ENCODE measurements at regions not wholly inside any gene's neighbourhood (a gene's known extent, or its start where the extent isn't known, plus 50 kb on each side); places are given as distances from the start of the nearest gene placed in this dataset.
A peak's percentile ranks its signal among the peaks of the same experiment; 100 is the strongest.

GRCh38 chr1:168466092-168466713, 77.6 kb downstream of the XCL2 start (continued):
- TF ChIP-seq ZBTB4 (CRISPR knock-in tag; IDR thresholded peaks at IDR 0.05) (no peak), MTA2 (IDR thresholded peaks at IDR 0.05; ENCODE audit: low read depth) (peak; percentile 57), SUPT20H (IDR thresholded peaks at IDR 0.05; ENCODE audit: borderline replicate concordance, control insufficient read depth, low read depth, low read length) (no peak), TCF7 (IDR thresholded peaks at IDR 0.05; ENCODE audit: borderline replicate concordance) (no peak), DPF2 (IDR thresholded peaks at IDR 0.05) (0 out of 2 replicates have a peak, but pooled peaks have one; percentile 81), MYC (IDR thresholded peaks at IDR 0.05; ENCODE audit: insufficient read depth, insufficient read length, insufficient replicate concordance, low read length, severe bottlenecking) (no peak), TBL1XR1 (IDR thresholded peaks at IDR 0.05; ENCODE audit: low read depth, low read length) (no peak), SMARCA5 (IDR thresholded peaks at IDR 0.05) (no peak), RUNX3 (IDR thresholded peaks at IDR 0.05; ENCODE audit: low read length) (peak; percentile 61), GATAD2B (conservative IDR thresholded peaks at IDR 0.05; ENCODE audit: low read depth) (peak; percentile 41; the same call in 1 of the 2 replicates), KLF5 (IDR thresholded peaks at IDR 0.05; ENCODE audit: partially characterized antibody) (no peak), MTA3 (IDR thresholded peaks at IDR 0.05; ENCODE audit: borderline replicate concordance, low read length) (no peak), CBFB (IDR thresholded peaks at IDR 0.05; ENCODE audit: low read depth) (no peak), FOXK2 (IDR thresholded peaks at IDR 0.05) (no peak; the same call in 1 of the 2 replicates), EED (IDR thresholded peaks at IDR 0.05; ENCODE audit: low read depth) (peak; percentile 31; the same call in 1 of the 2 replicates), POLR2AphosphoS2 (IDR thresholded peaks at IDR 0.05; ENCODE audit: low read depth, low read length) (no peak), CEBPB (IDR thresholded peaks at IDR 0.05; ENCODE audit: borderline replicate concordance in 1 of 2, low read depth in 2 of 2, low read length in 2 of 2) (no peak), RAD21 (IDR thresholded peaks at IDR 0.05; ENCODE audit: insufficient read depth, low read depth, low read length) (no peak), ELK1 (IDR thresholded peaks at IDR 0.05; ENCODE audit: low read depth, low read length) (no peak), SPI1 (IDR thresholded peaks at IDR 0.05; ENCODE audit: borderline replicate concordance, insufficient read depth, low read depth, low read length) (peak; percentile 39; the same call in 1 of the 2 replicates), SREBF2 (IDR thresholded peaks at IDR 0.05; ENCODE audit: low read length) (no peak), SP1 (IDR thresholded peaks at IDR 0.05; ENCODE audit: low read depth, low read length) (no peak), NFYA (IDR thresholded peaks at IDR 0.05; ENCODE audit: borderline replicate concordance, low read depth, low read length) (no peak), MEF2A (IDR thresholded peaks at IDR 0.05; ENCODE audit: insufficient read depth, low read depth, low read length) (0 out of 2 replicates have a peak, but pooled peaks have one; percentile 17)
- TF ChIP-seq, protein P1, sequence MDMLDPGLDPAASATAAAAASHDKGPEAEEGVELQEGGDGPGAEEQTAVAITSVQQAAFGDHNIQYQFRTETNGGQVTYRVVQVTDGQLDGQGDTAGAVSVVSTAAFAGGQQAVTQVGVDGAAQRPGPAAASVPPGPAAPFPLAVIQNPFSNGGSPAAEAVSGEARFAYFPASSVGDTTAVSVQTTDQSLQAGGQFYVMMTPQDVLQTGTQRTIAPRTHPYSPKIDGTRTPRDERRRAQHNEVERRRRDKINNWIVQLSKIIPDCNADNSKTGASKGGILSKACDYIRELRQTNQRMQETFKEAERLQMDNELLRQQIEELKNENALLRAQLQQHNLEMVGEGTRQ (IDR thresholded peaks at IDR 0.05; ENCODE audit: borderline replicate concordance, low read depth, low read length), result no peak
- TF ChIP-seq, protein P2, sequence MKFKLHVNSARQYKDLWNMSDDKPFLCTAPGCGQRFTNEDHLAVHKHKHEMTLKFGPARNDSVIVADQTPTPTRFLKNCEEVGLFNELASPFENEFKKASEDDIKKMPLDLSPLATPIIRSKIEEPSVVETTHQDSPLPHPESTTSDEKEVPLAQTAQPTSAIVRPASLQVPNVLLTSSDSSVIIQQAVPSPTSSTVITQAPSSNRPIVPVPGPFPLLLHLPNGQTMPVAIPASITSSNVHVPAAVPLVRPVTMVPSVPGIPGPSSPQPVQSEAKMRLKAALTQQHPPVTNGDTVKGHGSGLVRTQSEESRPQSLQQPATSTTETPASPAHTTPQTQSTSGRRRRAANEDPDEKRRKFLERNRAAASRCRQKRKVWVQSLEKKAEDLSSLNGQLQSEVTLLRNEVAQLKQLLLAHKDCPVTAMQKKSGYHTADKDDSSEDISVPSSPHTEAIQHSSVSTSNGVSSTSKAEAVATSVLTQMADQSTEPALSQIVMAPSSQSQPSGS (IDR thresholded peaks at IDR 0.05; ENCODE audit: low read length), result peak; percentile 55

All from GM12878 (cell line).